HL-60 (cell line): ENCODE measurements at regions not wholly inside any gene's neighbourhood (a gene's known extent, or its start where the extent isn't known, plus 50 kb on each side); places are given as distances from the start of the nearest gene placed in this dataset.

Experiments used
- DNase-seq, 2 experiments: peaks; one replicate each; pipeline ENCODE4 v3.0.0-alpha.2; 2010 to 2020; ENCODE audit warnings: low read depth in 1 of 2, low spot score in 1 of 2
- H3K27ac ChIP-seq: fragments of 250-450 bp; sonication (Bioruptor Pico); replicated peaks from 2 replicates; pipeline ENCODE4 v1.5.1; 2020; ENCODE audit warnings: mild to moderate bottlenecking, moderate library complexity
- H3K27me3 ChIP-seq: fragments of 250-450 bp; sonication (Bioruptor Pico); 2 replicates; pipeline ENCODE4 v1.5.1; 2021; ENCODE audit warnings: mild to moderate bottlenecking, moderate library complexity; ENCODE audit not compliant: insufficient read depth, poor library complexity, severe bottlenecking
- H3K4me3 ChIP-seq: replicated peaks from 2 replicates; pipeline ENCODE4 v1.5.1; 2011; ENCODE audit warnings: mild to moderate bottlenecking, control low read depth, low read length; ENCODE audit not compliant: insufficient read depth
- CTCF ChIP-seq: IDR thresholded peaks from one replicate; pipeline ENCODE4 v1.5.1; 2011; ENCODE audit warnings: low read length, control low read depth, inconsistent platforms; ENCODE audit not compliant: insufficient read depth
- GABPA ChIP-seq: IDR thresholded peaks from 2 replicates; pipeline ENCODE4 v1.6.1; 2012; ENCODE audit warnings: low read depth
- POLR2AphosphoS5 ChIP-seq: IDR thresholded peaks from 2 replicates; pipeline ENCODE4 v1.6.1; 2012; ENCODE audit warnings: low read depth
- REST ChIP-seq: IDR thresholded peaks from 2 replicates; pipeline ENCODE4 v1.6.1; 2012; ENCODE audit warnings: low read depth; ENCODE audit not compliant: insufficient replicate concordance
- SPI1 ChIP-seq: IDR thresholded peaks from 2 replicates; pipeline ENCODE4 v1.6.1; 2012; ENCODE audit warnings: low read depth, mild to moderate bottlenecking, borderline replicate concordance

GRCh38 chr10:1944487-1944886, 207.2 kb upstream of the ADARB2 start:
- DNase-seq: no peak
- Histone ChIP-seq H3K4me3 (no peak overlapping the region), H3K27me3 (no peaks in the 10 kb centered on the region), H3K27ac (no peak overlapping the region)
- TF ChIP-seq CTCF (no peak), REST (no peak), POLR2AphosphoS5 (no peak), GABPA (no peak), SPI1 (no peak)

- H3K4me3 ChIP-seq: no peak overlapping the region
- H3K27me3 ChIP-seq: no peaks in the 10 kb centered on the region
- H3K27ac ChIP-seq: no peak overlapping the region
- DNase-seq: no peak
- TF ChIP-seq SPI1 (no peak), CTCF (no peak), POLR2AphosphoS5 (no peak)
Measured at GRCh38 chr10:1942478-1942877, 205.2 kb upstream of the ADARB2 start.

- H3K4me3 ChIP-seq: no peak overlapping the region
- no peak for DNase-seq
- no peak for TF ChIP-seq GABPA
- TF ChIP-seq CTCF: no peak
- TF ChIP-seq POLR2AphosphoS5: no peak
- no peak for TF ChIP-seq SPI1
- H3K27ac ChIP-seq: no peak overlapping the region
- no peaks in the 10 kb centered on the region for H3K27me3 ChIP-seq
Measured at GRCh38 chr10:1939016-1939415, 201.7 kb upstream of the ADARB2 start.

GRCh38 chr10:1938317-1938716, 201.0 kb upstream of the ADARB2 start:
- no peaks in the 10 kb centered on the region for H3K27me3 ChIP-seq
- H3K4me3 ChIP-seq: no peak overlapping the region
- TF ChIP-seq POLR2AphosphoS5: no peak
- no peak for TF ChIP-seq REST
- no peak for TF ChIP-seq GABPA
- TF ChIP-seq CTCF: no peak
- H3K27ac ChIP-seq: no peak overlapping the region
- no peak for DNase-seq
